GM23338 (cell line): ENCODE measurements at regions not wholly inside any gene's neighbourhood (a gene's known extent, or its start where the extent isn't known, plus 50 kb on each side); places are given as distances from the start of the nearest gene placed in this dataset.

Experiments
- ATAC-seq: fragments of 200-7000 bp; cut with Tn5 transposase; 3 replicates; pipeline ENCODE4 v1.9.1; 2020
- DNase-seq: peaks from one replicate; pipeline ENCODE4 v3.0.0-alpha.2; 2015; ENCODE audit warnings: low spot score
- H2AFZ ChIP-seq: fragments of 200-600 bp; sonication (generic); 2 replicates; pipeline ENCODE4 v1.8.0; 2016; ENCODE audit warnings: antibody characterized with exemption, mild to moderate bottlenecking, moderate library complexity
- H3F3A ChIP-seq: fragments of 200-600 bp; sonication (generic); replicated peaks from 2 replicates; pipeline ENCODE4 v1.8.0; 2017; ENCODE audit warnings: antibody characterized with exemption, mixed run types, low read depth
- H3K27ac ChIP-seq: fragments of 200-600 bp; sonication (generic); 2 replicates; pipeline ENCODE4 v1.6.1; 2016; ENCODE audit warnings: low read depth
- H3K27me3 ChIP-seq: fragments of 200-600 bp; sonication (generic); 2 replicates; pipeline ENCODE4 v1.8.0; 2016; ENCODE audit warnings: mild to moderate bottlenecking, mixed run types, moderate library complexity; ENCODE audit not compliant: insufficient read depth
- H3K36me3 ChIP-seq: fragments of 200-600 bp; sonication (generic); 2 replicates; pipeline ENCODE4 v1.8.0; 2016; ENCODE audit warnings: mild to moderate bottlenecking; ENCODE audit not compliant: insufficient read depth
- H3K4me1 ChIP-seq: fragments of 200-600 bp; sonication (generic); 2 replicates; pipeline ENCODE4 v1.8.0; 2016; ENCODE audit warnings: mild to moderate bottlenecking, moderate library complexity; ENCODE audit not compliant: insufficient read depth
- H3K4me2 ChIP-seq: fragments of 200-600 bp; sonication (generic); 2 replicates; pipeline ENCODE4 v1.7.1; 2017; ENCODE audit warnings: mixed run types
- H3K4me3 ChIP-seq: fragments of 200-600 bp; sonication (generic); 2 replicates; pipeline ENCODE4 v1.6.1; 2016; ENCODE audit warnings: mixed run types
- H3K79me2 ChIP-seq: fragments of 200-600 bp; sonication (generic); replicated peaks from 2 replicates; pipeline ENCODE4 v1.8.0; 2017; ENCODE audit warnings: mild to moderate bottlenecking; ENCODE audit not compliant: insufficient read depth
- H3K9me2 ChIP-seq: fragments of 200-600 bp; sonication (generic); 2 replicates; pipeline ENCODE4 v1.8.0; 2017; ENCODE audit not compliant: insufficient read depth
- H4K20me1 ChIP-seq: fragments of 200-600 bp; sonication (generic); replicated peaks from 2 replicates; pipeline ENCODE4 v1.8.0; 2017; ENCODE audit warnings: mild to moderate bottlenecking; ENCODE audit not compliant: insufficient read depth
- H3K27ac Mint-ChIP-seq: 2 replicates; pipeline ENCODE4 v1.8.0; 2020; ENCODE audit warnings: inconsistent platforms, mild to moderate bottlenecking, moderate library complexity, mixed read lengths
- H3K27me3 Mint-ChIP-seq: 3 replicates; pipeline ENCODE4 v1.8.0; 2022; ENCODE audit warnings: low read depth, mild to moderate bottlenecking, moderate library complexity, mixed read lengths, inconsistent platforms; ENCODE audit not compliant: insufficient read depth, poor library complexity
- H3K36me3 Mint-ChIP-seq: 3 replicates; pipeline ENCODE4 v1.8.0; 2021; ENCODE audit warnings: low read depth, mild to moderate bottlenecking, inconsistent platforms, moderate library complexity, mixed read lengths
- H3K4me1 Mint-ChIP-seq: 3 replicates; pipeline ENCODE4 v1.8.0; 2020; ENCODE audit warnings: mild to moderate bottlenecking, inconsistent platforms, mixed read lengths
- H3K4me3 Mint-ChIP-seq: 3 replicates; pipeline ENCODE4 v1.8.0; 2021; ENCODE audit warnings: moderate library complexity, mild to moderate bottlenecking, inconsistent platforms, mixed read lengths
- H3K9me3 Mint-ChIP-seq: 3 replicates; pipeline ENCODE4 v1.8.0; 2020; ENCODE audit warnings: moderate library complexity, mild to moderate bottlenecking, inconsistent platforms, mixed read lengths
- CREB1 ChIP-seq: fragments of 250-450 bp; sonication (Bioruptor Pico); IDR thresholded peaks from 2 replicates; pipeline ENCODE4 v1.5.0; 2020; ENCODE audit warnings: low read depth, mild to moderate bottlenecking, moderate library complexity
- EZH2 ChIP-seq: fragments of 200-600 bp; sonication (generic); IDR thresholded peaks from one replicate; pipeline ENCODE4 v1.8.0; 2017; ENCODE audit warnings: antibody characterized with exemption, mild to moderate bottlenecking, low read depth; ENCODE audit not compliant: unreplicated experiment
- EZH2phosphoT487 ChIP-seq: fragments of 200-600 bp; sonication (generic); IDR thresholded peaks from one replicate; pipeline ENCODE4 v1.8.1; 2018; ENCODE audit warnings: antibody characterized with exemption; ENCODE audit not compliant: unreplicated experiment
- JUNB ChIP-seq: IDR thresholded peaks from one replicate; pipeline ENCODE4 v1.6.1; 2016; ENCODE audit warnings: antibody characterized with exemption; ENCODE audit not compliant: unreplicated experiment
- NANOG ChIP-seq: IDR thresholded peaks from 2 replicates; pipeline ENCODE4 v1.6.1; 2016; ENCODE audit warnings: antibody characterized with exemption, borderline replicate concordance
- POLR2AphosphoS5 ChIP-seq: IDR thresholded peaks from 2 replicates; pipeline ENCODE4 v1.6.1; 2016; ENCODE audit warnings: antibody characterized with exemption, low read depth
- ZNF114 ChIP-seq: fragments of 250-450 bp; sonication (Bioruptor Pico); IDR thresholded peaks from 2 replicates; pipeline ENCODE4 v1.5.0; 2020; ENCODE audit warnings: mild to moderate bottlenecking, moderate library complexity
- ZNF331 ChIP-seq: fragments of 250-450 bp; sonication (Bioruptor Pico); IDR thresholded peaks from 2 replicates; pipeline ENCODE4 v1.5.0; 2020; ENCODE audit warnings: low read depth, mild to moderate bottlenecking, moderate library complexity
- ZNF462 ChIP-seq: fragments of 250-450 bp; sonication (Bioruptor Pico); IDR thresholded peaks from 2 replicates; pipeline ENCODE4 v1.5.0; 2020; ENCODE audit warnings: mild to moderate bottlenecking, moderate library complexity
- TF ChIP-seq, protein P1 (sequence below): IDR thresholded peaks from one replicate; pipeline ENCODE4 v1.6.1; 2018; ENCODE audit warnings: antibody characterized with exemption; ENCODE audit not compliant: unreplicated experiment
- TF ChIP-seq, protein P2 (sequence below): IDR thresholded peaks from 2 replicates; pipeline ENCODE4 v1.6.1; 2016; ENCODE audit warnings: antibody characterized with exemption

DNA sequence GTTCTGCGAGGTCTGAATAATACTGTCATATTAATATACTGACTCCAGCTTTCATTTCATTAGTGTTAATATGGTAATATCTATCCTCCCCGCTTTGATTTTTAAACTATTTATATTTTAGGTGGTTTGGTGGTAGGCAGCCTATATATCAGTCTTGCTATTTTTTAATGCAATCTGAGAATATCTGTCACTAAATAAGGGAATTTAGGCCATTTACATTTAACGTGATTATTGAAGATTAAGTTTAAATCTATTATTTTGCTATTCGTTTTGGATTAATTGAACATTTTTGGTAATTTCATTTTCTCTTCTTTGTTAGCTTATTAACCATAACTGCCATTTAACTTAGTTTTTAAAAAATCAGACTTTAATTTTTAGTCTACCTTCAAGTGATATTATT is 247.7 kb upstream of the PMFBP1 start:
- H3K27me3 Mint-ChIP-seq: no peaks in the 10 kb centered on the region
- peaks cover 11% of the 10 kb centered on the region for H3K36me3 ChIP-seq
- peaks cover 13% of the 10 kb centered on the region for H3K9me3 Mint-ChIP-seq
- no peak overlapping the region for H3K27ac Mint-ChIP-seq
- no peaks in the 10 kb centered on the region for H3K79me2 ChIP-seq
- no peaks in the 10 kb centered on the region for H3K27me3 ChIP-seq
- H3K4me3 Mint-ChIP-seq: no peak overlapping the region
- TF ChIP-seq EZH2phosphoT487 (no peak), POLR2AphosphoS5 (no peak), ZNF114 (CRISPR knock-in tag) (no peak), EZH2 (no peak), NANOG (no peak), JUNB (no peak)
- TF ChIP-seq, protein P1, sequence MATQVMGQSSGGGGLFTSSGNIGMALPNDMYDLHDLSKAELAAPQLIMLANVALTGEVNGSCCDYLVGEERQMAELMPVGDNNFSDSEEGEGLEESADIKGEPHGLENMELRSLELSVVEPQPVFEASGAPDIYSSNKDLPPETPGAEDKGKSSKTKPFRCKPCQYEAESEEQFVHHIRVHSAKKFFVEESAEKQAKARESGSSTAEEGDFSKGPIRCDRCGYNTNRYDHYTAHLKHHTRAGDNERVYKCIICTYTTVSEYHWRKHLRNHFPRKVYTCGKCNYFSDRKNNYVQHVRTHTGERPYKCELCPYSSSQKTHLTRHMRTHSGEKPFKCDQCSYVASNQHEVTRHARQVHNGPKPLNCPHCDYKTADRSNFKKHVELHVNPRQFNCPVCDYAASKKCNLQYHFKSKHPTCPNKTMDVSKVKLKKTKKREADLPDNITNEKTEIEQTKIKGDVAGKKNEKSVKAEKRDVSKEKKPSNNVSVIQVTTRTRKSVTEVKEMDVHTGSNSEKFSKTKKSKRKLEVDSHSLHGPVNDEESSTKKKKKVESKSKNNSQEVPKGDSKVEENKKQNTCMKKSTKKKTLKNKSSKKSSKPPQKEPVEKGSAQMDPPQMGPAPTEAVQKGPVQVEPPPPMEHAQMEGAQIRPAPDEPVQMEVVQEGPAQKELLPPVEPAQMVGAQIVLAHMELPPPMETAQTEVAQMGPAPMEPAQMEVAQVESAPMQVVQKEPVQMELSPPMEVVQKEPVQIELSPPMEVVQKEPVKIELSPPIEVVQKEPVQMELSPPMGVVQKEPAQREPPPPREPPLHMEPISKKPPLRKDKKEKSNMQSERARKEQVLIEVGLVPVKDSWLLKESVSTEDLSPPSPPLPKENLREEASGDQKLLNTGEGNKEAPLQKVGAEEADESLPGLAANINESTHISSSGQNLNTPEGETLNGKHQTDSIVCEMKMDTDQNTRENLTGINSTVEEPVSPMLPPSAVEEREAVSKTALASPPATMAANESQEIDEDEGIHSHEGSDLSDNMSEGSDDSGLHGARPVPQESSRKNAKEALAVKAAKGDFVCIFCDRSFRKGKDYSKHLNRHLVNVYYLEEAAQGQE: no peak
- H4K20me1 ChIP-seq: no peaks in the 10 kb centered on the region
- peaks cover under 1% of the 10 kb centered on the region; the same call in 1 of the 2 replicates for H3K4me1 ChIP-seq
- DNase-seq (no peak), ATAC-seq (no peak)
- H2AFZ ChIP-seq: no peak overlapping the region
- H3K4me2 ChIP-seq: no peak overlapping the region
- no peaks in the 10 kb centered on the region for H3F3A ChIP-seq
- H3K9me2 ChIP-seq: no peaks in the 10 kb centered on the region
- peaks cover 3% of the 10 kb centered on the region for H3K4me1 Mint-ChIP-seq
- H3K27ac ChIP-seq: no peak overlapping the region
- H3K4me3 ChIP-seq: no peak overlapping the region
- peaks cover 24% of the 10 kb centered on the region; the same call in 2 of the 3 replicates for H3K36me3 Mint-ChIP-seq

DNA sequence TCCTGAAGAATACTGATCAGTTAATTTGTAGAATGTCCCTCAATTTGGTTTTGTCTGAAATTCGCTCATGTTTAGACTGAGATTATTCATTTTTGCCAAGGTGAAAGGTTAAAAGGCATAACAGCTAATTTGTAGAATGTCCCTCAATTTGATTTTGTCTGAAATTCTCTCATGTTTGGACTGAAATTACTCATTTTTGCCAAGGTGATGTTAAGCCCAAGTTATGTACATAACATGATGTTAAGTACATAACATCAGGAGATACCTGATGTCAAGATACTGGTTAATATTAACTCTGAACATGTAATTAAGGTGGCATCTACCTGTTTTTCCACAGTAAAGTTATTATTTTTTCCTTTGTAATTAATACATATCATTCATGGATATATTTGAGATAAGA is 243.4 kb upstream of the PMFBP1 start:
- H3K9me2 ChIP-seq: no peaks in the 10 kb centered on the region
- H3K27ac ChIP-seq: no peak overlapping the region
- H3K4me3 ChIP-seq: no peak overlapping the region
- H3K4me2 ChIP-seq: no peak overlapping the region
- Mint-ChIP-seq H3K36me3 (peaks cover 3% of the 10 kb centered on the region; the same call in 1 of the 3 replicates), H3K9me3 (no peaks in the 10 kb centered on the region), H3K4me1 (peaks cover 3% of the 10 kb centered on the region; the same call in 2 of the 3 replicates), H3K4me3 (no peak overlapping the region), H3K27me3 (no peaks in the 10 kb centered on the region), H3K27ac (no peak overlapping the region)
- H3K4me1 ChIP-seq: peaks cover 4% of the 10 kb centered on the region; the same call in 1 of the 2 replicates
- H4K20me1 ChIP-seq: no peaks in the 10 kb centered on the region
- H3F3A ChIP-seq: no peaks in the 10 kb centered on the region
- no peaks in the 10 kb centered on the region for H3K36me3 ChIP-seq
- ATAC-seq (no peak), DNase-seq (no peak)
- H3K27me3 ChIP-seq: no peaks in the 10 kb centered on the region
- H3K79me2 ChIP-seq: no peaks in the 10 kb centered on the region
- no peak overlapping the region for H2AFZ ChIP-seq
- TF ChIP-seq JUNB (no peak), ZNF462 (CRISPR knock-in tag) (no peak), CREB1 (CRISPR knock-in tag) (no peak), ZNF331 (CRISPR knock-in tag) (no peak), POLR2AphosphoS5 (no peak), EZH2phosphoT487 (no peak)
- TF ChIP-seq, protein P2, sequence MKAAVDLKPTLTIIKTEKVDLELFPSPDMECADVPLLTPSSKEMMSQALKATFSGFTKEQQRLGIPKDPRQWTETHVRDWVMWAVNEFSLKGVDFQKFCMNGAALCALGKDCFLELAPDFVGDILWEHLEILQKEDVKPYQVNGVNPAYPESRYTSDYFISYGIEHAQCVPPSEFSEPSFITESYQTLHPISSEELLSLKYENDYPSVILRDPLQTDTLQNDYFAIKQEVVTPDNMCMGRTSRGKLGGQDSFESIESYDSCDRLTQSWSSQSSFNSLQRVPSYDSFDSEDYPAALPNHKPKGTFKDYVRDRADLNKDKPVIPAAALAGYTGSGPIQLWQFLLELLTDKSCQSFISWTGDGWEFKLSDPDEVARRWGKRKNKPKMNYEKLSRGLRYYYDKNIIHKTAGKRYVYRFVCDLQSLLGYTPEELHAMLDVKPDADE: no peak
